Pulmonary artery endothelial cell (primary cell): ENCODE measurements at regions not wholly inside any gene's neighbourhood (a gene's known extent, or its start where the extent isn't known, plus 50 kb on each side); places are given as distances from the start of the nearest gene placed in this dataset.

Experiments used
- DNase-seq: peaks from one replicate; pipeline ENCODE4 v3.0.0-alpha.2; 2011; ENCODE audit warnings: low read depth, low spot score

GRCh38 chr10:107889105-107889504 is 724.6 kb upstream of the SORCS1 start:
- no peak for DNase-seq

DNA sequence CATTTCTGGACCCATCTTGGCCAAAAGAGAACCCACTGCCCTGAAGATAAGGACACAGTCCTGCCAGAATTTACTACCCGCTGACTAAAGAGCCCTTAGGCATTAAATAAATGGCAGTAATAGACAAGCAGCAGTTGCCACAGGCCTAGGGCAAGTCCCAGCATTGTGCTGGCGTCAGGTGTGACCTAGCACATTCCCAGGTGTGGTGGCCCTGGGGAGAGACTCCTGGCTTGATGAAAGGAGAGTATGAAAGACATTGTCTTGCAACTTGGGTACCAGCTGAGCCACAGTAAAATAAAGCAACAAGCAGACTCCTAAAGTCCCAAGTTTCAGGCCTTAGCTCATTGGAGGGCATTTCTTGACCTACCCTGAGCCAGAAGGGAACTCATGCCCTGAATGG is 715.7 kb upstream of the SORCS1 start:
- no peak for DNase-seq

DNA sequence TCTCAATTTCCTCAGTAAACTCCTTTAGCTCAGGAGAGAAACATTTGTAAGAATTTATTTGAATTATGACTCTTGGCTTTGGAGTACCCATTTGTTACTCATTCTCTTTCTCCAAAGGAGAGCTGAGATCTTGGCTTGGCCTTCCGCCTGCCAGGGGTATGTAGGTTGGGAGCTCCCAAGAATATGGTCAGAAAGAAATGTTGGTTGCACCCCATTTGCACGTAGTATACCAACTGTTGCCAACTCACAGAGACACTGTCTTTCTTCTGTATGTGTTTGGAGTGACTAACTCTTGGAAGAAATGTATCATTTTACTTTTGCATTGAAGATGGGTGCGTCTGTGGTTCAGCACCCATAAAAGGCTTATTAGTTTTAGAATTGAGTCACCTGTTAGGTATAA is 708.5 kb upstream of the SORCS1 start:
- DNase-seq = no peak

DNA sequence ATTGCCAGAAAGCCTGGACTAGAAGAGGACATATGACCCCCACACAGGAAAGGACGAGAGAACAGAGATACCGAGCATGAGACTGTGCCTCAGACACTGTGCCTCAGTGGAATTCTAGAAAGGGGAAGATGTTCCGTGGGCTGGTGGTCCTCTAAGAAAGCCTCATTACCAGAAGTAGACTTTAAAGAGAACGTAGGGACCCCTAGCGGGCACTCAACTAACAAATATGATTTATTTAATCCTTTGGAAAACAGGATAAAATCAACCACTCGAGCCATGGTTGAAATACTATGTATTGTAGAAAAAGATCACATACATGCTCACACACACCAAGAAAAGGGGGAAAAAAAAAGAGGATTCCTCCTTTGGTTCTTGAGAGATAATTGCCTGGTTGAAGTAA is 701.2 kb upstream of the SORCS1 start:
- no peak for DNase-seq

DNA sequence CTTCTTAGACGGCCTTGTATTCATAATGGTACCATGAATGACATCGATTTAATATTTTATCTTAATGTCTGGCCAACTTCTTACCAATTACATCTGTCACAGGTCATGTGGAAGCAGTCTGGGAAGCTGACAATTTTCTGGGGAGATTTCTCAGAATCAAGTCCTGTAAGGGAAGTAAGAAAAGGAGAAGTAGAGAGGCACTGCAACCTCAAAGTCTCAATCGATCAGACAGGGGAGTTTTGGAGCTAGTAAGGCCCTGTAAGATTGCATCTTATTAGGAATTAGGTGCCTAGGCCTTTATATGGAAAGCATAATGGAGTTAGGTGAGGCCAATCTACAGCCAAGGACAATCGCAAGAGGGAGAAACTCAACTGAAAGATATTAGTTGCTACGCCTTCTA is 694.6 kb upstream of the SORCS1 start:
- no peak for DNase-seq

GRCh38 chr10:107856047-107856315 is 691.5 kb upstream of the SORCS1 start:
- DNase-seq = no peak

DNA sequence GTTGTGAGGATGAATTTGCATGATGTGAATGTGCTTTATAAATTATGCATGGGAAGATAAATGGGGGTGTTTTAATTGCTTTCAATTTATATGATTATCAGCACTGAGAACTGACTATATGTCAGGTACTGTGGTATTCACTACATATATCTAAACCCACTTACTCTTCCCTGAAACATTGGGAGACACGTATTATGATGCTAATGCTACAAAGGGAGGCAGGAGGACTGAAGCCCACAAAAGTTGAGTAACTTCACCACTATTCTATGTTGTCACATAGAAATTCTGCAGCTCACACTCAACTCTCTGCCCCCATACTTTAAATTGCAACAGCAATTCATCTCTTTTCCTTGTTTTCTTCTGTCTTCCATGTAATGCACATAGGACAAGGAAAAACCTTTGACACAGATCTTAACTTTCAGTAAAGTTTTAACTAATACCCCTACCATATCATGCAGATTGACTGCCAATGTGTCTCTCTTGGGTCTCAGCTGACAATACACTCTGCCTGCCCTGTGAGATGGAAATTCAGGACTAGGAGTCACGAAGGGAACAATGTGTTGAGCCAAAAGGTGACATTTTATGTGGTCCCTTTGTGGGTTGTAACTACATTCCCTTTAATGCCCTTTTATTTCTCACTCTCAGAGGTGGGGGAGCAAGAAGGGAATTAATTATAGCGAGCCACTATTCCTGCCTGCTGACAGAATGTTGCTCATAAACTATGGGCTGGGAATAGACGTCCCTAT is 691.0 kb upstream of the SORCS1 start:
- no peak for DNase-seq

DNA sequence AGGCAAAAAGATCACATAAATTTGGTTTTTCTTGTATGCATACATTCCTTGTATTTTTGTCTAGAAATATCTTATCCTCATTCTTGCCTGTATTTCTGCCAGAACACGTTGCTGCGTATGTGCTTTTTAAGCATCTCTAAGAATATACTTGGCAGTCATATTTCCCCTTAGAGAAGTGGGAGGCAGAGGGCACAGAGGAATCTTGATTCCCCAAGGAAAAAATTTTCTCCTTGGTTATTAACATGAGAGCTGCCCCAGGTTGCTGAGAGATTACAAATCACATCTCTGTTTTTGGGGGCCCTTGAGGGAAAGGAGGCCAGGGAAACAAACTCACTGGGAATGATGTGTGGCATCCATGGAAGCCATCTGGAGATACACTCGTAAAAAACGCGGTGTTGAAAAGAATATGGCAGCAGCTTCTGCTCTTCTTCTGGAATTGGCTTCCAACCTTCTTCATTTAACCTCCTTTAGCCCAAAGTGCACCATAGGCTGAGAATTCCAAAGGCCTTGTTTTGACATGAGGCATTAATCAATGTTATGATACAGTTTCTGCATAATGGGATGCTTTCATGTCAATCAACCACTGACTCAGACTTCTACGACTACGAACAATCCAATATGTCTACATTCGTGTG is 684.3 kb upstream of the SORCS1 start:
- no peak for DNase-seq

DNA sequence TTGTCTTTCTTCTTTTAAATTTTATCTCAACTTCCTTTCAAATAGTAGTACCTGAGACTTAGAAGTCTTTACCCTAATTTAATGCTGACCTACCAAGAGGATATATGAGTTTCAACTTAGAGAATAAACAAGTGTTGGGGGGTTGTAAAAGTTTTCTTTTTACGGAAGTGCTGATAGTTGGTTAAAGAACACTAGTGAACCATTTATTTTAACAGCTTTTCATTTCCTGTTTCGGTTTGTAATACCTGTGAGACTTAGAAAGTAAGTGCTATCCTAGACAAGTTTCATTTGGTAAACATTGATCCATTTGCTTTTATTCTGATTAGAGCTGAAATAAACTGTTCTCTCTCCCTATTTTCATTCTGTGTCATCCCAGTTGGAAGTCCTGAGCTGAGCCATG is 683.1 kb upstream of the SORCS1 start:
- DNase-seq = no peak

DNA sequence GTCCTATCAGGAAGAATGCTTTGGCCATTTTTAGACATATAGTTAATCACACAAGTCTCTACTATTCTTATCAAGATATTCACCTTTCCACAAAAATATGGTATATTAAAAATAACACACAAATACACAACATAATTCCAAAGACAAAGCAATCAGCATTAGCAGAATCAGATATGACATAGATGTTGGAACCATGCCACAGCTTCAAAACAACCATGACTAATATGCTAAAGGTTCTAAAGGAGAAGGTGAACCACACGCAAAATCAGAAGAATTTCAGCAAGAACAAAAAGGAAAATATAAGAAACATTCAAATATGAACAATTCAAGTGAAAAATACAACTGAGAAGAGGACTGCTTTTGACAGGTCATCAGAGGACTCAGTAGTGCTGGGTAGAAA is 670.2 kb upstream of the SORCS1 start:
- DNase-seq = no peak

GRCh38 chr10:107831772-107832171 is 667.3 kb upstream of the SORCS1 start:
- no peak for DNase-seq

DNA sequence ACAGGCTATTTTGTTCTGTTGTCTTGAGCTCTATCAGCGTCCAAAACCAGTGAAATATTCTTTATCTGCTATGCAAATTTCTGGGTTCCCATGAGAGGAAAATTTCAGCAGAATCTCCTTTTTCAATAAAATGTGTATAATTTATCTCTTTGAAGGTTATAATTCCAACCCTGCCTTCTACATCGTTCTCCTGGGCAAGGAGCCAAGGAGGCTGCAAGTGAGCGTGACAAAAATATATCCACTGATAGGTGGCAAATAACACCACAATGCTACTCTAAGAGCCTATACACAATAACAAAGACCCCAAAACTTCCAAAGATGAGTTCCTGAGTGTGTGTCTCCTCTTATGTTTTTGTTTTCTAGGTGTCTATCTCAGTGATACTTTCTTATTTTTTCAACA is 664.7 kb upstream of the SORCS1 start:
- no peak for DNase-seq

- DNase-seq = no peak
These were observed 661.7 kb upstream of the SORCS1 start for GRCh38 chr10:107826171-107826570.

GRCh38 chr10:107814865-107815487 is 650.5 kb upstream of the SORCS1 start:
- no peak for DNase-seq

DNA sequence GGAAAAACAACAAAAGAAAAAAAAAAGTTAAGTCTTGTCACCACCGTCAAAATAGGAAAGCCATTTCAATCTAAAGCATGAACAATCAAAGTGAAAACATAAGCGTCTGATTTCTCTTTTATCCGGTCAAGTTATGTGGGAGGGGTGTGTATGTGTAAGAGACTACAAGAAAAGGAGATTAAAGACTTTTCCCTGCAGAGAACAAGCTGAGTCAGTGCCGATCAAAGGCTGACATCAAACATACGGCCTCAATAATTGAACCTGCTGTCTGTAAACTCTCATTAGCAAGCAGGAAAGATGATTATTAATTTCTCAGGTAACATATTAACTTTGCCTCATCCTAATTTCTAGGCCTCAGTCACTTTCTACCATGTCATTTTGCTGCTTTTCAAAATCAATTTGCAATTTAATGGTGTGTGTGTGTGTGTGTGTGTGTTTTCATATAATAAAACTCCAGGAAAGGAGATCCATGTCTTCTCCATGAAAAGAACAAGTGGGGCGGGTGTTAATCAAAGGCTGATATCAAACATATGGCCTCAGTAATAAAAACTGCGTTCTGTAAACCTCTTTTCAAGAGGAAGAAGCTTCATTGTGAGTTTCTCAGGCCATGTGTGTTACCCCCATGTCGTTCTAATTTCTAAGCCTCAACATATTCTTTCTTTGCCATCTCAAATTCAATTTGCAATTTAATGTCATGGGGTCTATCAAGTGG is 649.1 kb upstream of the SORCS1 start:
- no peak for DNase-seq

GRCh38 chr10:107809889-107810288 is 645.4 kb upstream of the SORCS1 start:
- no peak for DNase-seq

DNA sequence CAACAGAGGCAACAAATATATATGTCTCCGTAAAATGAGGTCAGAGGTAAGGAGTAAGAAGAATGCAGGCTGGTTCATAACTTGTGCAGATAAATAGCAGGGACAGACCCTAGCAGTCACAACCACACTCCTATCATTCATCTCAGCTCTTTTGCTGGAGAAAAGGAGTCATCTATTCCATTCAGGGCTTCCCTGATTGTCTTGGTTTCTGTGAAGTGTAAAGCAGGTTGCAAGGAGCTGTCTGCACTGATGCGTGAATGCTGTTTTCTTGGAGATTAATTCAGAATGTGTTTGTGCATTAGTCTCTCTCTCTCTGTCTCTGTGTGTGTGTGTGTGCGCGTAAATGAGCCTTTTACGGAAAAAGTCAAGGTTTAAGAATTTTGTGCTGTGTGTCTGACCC is 643.3 kb upstream of the SORCS1 start:
- no peak for DNase-seq

DNA sequence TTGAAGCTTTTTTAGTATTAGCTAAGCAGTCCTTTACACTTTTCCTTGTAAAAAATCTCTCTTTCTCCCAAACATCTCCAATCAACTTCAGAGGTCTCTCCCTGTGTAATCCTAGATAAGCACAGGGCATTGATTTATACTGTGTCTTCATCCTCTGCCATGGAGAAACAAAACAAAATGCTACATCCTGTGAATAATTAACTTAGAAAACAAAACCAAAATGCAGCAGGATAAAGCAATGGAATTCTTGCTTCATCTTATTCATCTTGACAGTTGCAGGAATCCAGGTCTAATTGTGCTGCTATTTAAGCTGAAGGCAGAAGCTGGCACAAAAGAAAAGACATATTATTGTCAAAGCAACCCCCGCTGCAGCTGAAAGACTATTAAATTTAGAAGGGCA is 641.5 kb upstream of the SORCS1 start:
- DNase-seq = no peak

DNA sequence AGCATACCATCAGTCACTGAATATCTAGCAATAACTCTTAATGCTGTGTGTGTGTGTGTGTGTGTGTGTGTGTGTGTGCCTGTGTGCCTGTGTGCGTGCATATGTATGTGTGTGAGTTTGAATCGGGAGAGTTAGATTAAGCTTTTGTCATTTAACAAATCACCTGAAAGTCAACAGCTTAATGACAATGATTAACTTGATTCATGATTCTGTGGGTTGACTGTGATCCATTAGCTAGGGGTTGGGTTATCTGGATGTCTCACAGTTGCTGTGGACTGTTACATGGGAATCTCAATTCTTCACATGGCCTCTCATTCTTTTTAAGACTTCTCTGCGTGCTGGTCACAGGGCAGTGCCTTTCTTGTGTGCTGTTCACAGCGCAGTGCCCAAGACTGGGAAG is 639.0 kb upstream of the SORCS1 start:
- no peak for DNase-seq

GRCh38 chr10:107800061-107800460 is 635.6 kb upstream of the SORCS1 start:
- DNase-seq = no peak

DNA sequence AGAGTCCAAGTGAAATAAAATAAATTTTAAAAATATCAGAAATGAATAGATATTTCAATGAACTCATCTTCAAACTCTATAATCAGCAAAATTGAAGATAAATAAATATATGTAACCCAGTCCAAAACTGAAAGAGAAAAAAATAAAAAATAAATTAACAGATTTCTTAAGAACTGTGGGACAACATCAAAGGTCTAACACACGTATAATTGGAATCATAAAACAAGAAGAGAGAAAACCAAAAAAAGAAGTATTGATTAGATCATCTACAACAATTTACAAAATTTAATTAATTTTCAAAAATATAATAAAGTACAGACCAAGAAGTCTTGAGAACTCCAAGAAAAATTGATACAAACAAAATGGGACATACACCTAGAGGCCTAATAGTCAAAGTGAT is 625.8 kb upstream of the SORCS1 start:
- no peak for DNase-seq

GRCh38 chr10:107771066-107771465 is 606.6 kb upstream of the SORCS1 start:
- no peak for DNase-seq

DNA sequence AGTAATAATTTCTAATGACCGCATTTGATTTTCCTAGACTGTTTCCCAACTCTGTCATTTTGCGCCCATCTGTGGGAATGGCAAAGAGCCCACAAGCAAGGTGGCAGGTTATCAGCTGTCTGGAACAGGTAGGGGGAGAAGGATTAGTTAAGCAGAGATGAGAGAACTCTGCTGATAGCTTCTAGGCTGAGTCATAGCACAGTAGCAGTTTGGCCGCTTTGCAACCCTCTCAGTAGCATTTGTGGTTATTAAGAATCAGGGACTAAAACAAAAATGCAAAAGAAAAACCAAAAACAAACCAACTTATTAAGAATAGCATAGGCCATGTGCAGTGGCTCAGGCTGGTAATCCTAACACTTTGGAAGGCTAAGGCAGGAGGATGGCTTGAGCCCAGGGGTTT is 602.7 kb upstream of the SORCS1 start:
- DNase-seq = no peak
